ENCODE measurements at regions not wholly inside any gene's neighbourhood (a gene's known extent, or its start where the extent isn't known, plus 50 kb on each side); places are given as distances from the start of the nearest gene placed in this dataset.

GRCh38 chr4:184529283-184529682, 54.9 kb upstream of the IRF2 start:
- Histone ChIP-seq H3K4ac (ENCODE audit: low read depth, low read length) (no peak overlapping the region), H3K9ac (ENCODE audit: low read depth, low read length) (no peak overlapping the region), H2BK120ac (ENCODE audit: low read depth, low read length) (no peak overlapping the region), H3K9me1 (ENCODE audit: insufficient read depth, low read length) (no peaks in the 10 kb centered on the region), H3K4me2 (ENCODE audit: low read depth, low read length) (no peak overlapping the region), H2AK9ac (replicated peaks; ENCODE audit: low read depth, low read length, poor library complexity) (no peak overlapping the region), H4K5ac (ENCODE audit: low read depth, low read length) (no peak overlapping the region), H3K56ac (ENCODE audit: extremely low read depth, insufficient read depth, low read length) (no peak overlapping the region), H3K9me3 (ENCODE audit: control insufficient read depth, insufficient read depth, low read length) (no peaks in the 10 kb centered on the region), H2BK20ac (ENCODE audit: low read depth, low read length) (no peak overlapping the region), H4K91ac (ENCODE audit: insufficient read depth, low read depth, low read length) (no peak overlapping the region), H3K36me3 (ENCODE audit: control insufficient read depth, insufficient read depth, low read length) (no peaks in the 10 kb centered on the region), H3K4me1 (ENCODE audit: control insufficient read depth, insufficient read depth, low read length) (no peaks in the 10 kb centered on the region), H2AFZ (replicated peaks; ENCODE audit: low read length, poor library complexity) (no peak overlapping the region), H2AK5ac (ENCODE audit: low read depth, low read length) (no peak overlapping the region), H2BK5ac (ENCODE audit: low read depth, low read length, poor library complexity, severe bottlenecking) (no peak overlapping the region), H4K8ac (ENCODE audit: low read depth in 2 of 2, low read length in 2 of 2) (no peak overlapping the region), H3K27ac (ENCODE audit: insufficient read depth, low read length) (no peak overlapping the region), H3K18ac (ENCODE audit: low read depth, low read length) (no peak overlapping the region), H4K20me1 (ENCODE audit: insufficient read depth, low read length) (no peaks in the 10 kb centered on the region), H3K79me1 (ENCODE audit: low read depth in 1 of 2, low read length in 2 of 2) (no peaks in the 10 kb centered on the region), H3K23ac (ENCODE audit: low read depth, low read length) (no peak overlapping the region), H2BK15ac (ENCODE audit: low read depth, low read length) (no peak overlapping the region), H3K14ac (replicated peaks; ENCODE audit: low read depth, low read length) (no peak overlapping the region), H3K4me3 (ENCODE audit: insufficient read depth, low read depth, low read length) (no peak overlapping the region), H3K27me3 (ENCODE audit: control insufficient read depth, insufficient read depth, low read length) (no peaks in the 10 kb centered on the region)
- no TSS peak for BruUV-seq (replicated peaks)
- TF ChIP-seq MAFK (IDR thresholded peaks at IDR 0.05; ENCODE audit: low read depth, low read length) (no peak), CEBPB (IDR thresholded peaks at IDR 0.05; ENCODE audit: low read depth, low read length) (no peak), MXI1 (IDR thresholded peaks at IDR 0.05; ENCODE audit: borderline replicate concordance, low read depth, low read length) (no peak), NFE2L2 (IDR thresholded peaks at IDR 0.05; ENCODE audit: low read depth, low read length) (no peak), POLR2A (IDR thresholded peaks at IDR 0.05; ENCODE audit: low read depth, low read length) (no peak), SMC3 (IDR thresholded peaks at IDR 0.05; ENCODE audit: low read depth, low read length) (no peak), ELK1 (IDR thresholded peaks at IDR 0.05; ENCODE audit: borderline replicate concordance, low read depth, low read length) (no peak), FOS (IDR thresholded peaks at IDR 0.05; ENCODE audit: low read depth, low read length) (no peak), MAZ (IDR thresholded peaks at IDR 0.05; ENCODE audit: borderline replicate concordance, low read depth, low read length) (no peak), RFX5 (IDR thresholded peaks at IDR 0.05; ENCODE audit: low read depth, low read length) (no peak), CHD1 (IDR thresholded peaks at IDR 0.05; ENCODE audit: low read depth, low read length) (no peak), BHLHE40 (IDR thresholded peaks at IDR 0.05; ENCODE audit: low read depth, low read length) (no peak), RCOR1 (IDR thresholded peaks at IDR 0.05; ENCODE audit: insufficient replicate concordance, low read length) (no peak), USF2 (IDR thresholded peaks at IDR 0.05; ENCODE audit: low read depth, low read length) (no peak), RAD21 (IDR thresholded peaks at IDR 0.05; ENCODE audit: low read length) (no peak)
- TF ChIP-seq, protein P1, sequence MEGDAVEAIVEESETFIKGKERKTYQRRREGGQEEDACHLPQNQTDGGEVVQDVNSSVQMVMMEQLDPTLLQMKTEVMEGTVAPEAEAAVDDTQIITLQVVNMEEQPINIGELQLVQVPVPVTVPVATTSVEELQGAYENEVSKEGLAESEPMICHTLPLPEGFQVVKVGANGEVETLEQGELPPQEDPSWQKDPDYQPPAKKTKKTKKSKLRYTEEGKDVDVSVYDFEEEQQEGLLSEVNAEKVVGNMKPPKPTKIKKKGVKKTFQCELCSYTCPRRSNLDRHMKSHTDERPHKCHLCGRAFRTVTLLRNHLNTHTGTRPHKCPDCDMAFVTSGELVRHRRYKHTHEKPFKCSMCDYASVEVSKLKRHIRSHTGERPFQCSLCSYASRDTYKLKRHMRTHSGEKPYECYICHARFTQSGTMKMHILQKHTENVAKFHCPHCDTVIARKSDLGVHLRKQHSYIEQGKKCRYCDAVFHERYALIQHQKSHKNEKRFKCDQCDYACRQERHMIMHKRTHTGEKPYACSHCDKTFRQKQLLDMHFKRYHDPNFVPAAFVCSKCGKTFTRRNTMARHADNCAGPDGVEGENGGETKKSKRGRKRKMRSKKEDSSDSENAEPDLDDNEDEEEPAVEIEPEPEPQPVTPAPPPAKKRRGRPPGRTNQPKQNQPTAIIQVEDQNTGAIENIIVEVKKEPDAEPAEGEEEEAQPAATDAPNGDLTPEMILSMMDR (conservative IDR thresholded peaks at IDR 0.05; ENCODE audit: low read depth, low read length): no peak
- dilution Hi-C loops (cut with HindIII; ENCODE audit: low sequenced_read_pairs, unreplicated experiment): no loop called here
- POLR2A ChIA-PET (ENCODE audit: unreplicated experiment): no interaction called here
- ATAC-seq (ENCODE audit: low read depth): no peak
- no CpG with 5 or more reads among the region's 5 CpGs for WGBS, 2 experiments (ENCODE audit: extremely low coverage in 2 of 2, insufficient read length in 1 of 2)
- DNase-seq: no peak
- intact Hi-C loops (cut with micrococcal nuclease): no loop called here
- CTCF ChIA-PET: no interaction called here
- in situ Hi-C loops (cut with MboI; ENCODE audit: low sequenced_read_pairs): no loop called here
